H1 (cell line): ENCODE measurements at regions not wholly inside any gene's neighbourhood (a gene's known extent, or its start where the extent isn't known, plus 50 kb on each side); places are given as distances from the start of the nearest gene placed in this dataset.

Experiments
- BCL11A ChIP-seq, 2 experiments: IDR thresholded peaks; one replicate each; pipeline ENCODE4 v1.6.1; 2011; ENCODE audit warnings: low read depth in 2 of 2, low read length in 2 of 2, mild to moderate bottlenecking in 2 of 2
- BRCA1 ChIP-seq: IDR thresholded peaks from 2 replicates; pipeline ENCODE4 v1.6.1; 2012; ENCODE audit warnings: low read depth, low read length, improper control_type of control experiment
- NRF1 ChIP-seq: IDR thresholded peaks from 2 replicates; pipeline ENCODE4 v1.6.1; 2011; ENCODE audit warnings: mild to moderate bottlenecking, low read depth, low read length, improper control_type of control experiment
- POLR2AphosphoS5 ChIP-seq: IDR thresholded peaks from 2 replicates; pipeline ENCODE4 v1.6.1; 2011; ENCODE audit warnings: low read depth, low read length
- SRF ChIP-seq: IDR thresholded peaks from 2 replicates; pipeline ENCODE4 v1.6.1; 2011; ENCODE audit warnings: mild to moderate bottlenecking, low read depth, low read length, moderate library complexity
- TAF1 ChIP-seq: IDR thresholded peaks from 2 replicates; pipeline ENCODE4 v1.6.1; 2011; ENCODE audit warnings: mild to moderate bottlenecking, low read depth, low read length
- TF ChIP-seq, protein P1 (sequence below): IDR thresholded peaks from 2 replicates; pipeline ENCODE4 v1.6.1; 2012; ENCODE audit warnings: low read length, inconsistent platforms

- TF ChIP-seq NRF1 (no peak), BCL11A (IDR thresholded peaks at IDR 0.05; ENCODE audit: low read depth in 2 of 2, low read length in 2 of 2) (no peak), BRCA1 (no peak), SRF (no peak), TAF1 (no peak), POLR2AphosphoS5 (no peak)
- TF ChIP-seq, protein P1, sequence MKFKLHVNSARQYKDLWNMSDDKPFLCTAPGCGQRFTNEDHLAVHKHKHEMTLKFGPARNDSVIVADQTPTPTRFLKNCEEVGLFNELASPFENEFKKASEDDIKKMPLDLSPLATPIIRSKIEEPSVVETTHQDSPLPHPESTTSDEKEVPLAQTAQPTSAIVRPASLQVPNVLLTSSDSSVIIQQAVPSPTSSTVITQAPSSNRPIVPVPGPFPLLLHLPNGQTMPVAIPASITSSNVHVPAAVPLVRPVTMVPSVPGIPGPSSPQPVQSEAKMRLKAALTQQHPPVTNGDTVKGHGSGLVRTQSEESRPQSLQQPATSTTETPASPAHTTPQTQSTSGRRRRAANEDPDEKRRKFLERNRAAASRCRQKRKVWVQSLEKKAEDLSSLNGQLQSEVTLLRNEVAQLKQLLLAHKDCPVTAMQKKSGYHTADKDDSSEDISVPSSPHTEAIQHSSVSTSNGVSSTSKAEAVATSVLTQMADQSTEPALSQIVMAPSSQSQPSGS, result no peak
Observed at GRCh38 chr16:52005551-52005950, 541.4 kb downstream of the TOX3 start (continued).
